Neuronal stem cell (in vitro differentiated cells): ENCODE measurements at regions not wholly inside any gene's neighbourhood (a gene's known extent, or its start where the extent isn't known, plus 50 kb on each side); places are given as distances from the start of the nearest gene placed in this dataset.

Source experiments
- DNase-seq: peaks from one replicate; pipeline ENCODE4 v3.0.0-alpha.2; 2013; ENCODE audit warnings: low spot score
- H2AFZ ChIP-seq: one replicate; pipeline ENCODE4 v1.6.1; 2013; ENCODE audit warnings: mild to moderate bottlenecking, low read length, inconsistent platforms
- H2AK5ac ChIP-seq: 2 replicates; pipeline ENCODE4 v1.6.1; 2013; ENCODE audit warnings: low read depth, mild to moderate bottlenecking, inconsistent platforms, low read length, moderate library complexity, mixed read lengths
- H2BK120ac ChIP-seq: 2 replicates; pipeline ENCODE4 v1.6.1; 2013; ENCODE audit warnings: low read depth, mild to moderate bottlenecking, inconsistent platforms, low read length, moderate library complexity, mixed read lengths
- H2BK12ac ChIP-seq: one replicate; pipeline ENCODE4 v1.6.1; 2013; ENCODE audit warnings: low read length, inconsistent platforms
- H2BK15ac ChIP-seq: 2 replicates; pipeline ENCODE4 v1.6.1; 2013; ENCODE audit warnings: mild to moderate bottlenecking, low read length, inconsistent platforms, mixed read lengths
- H2BK5ac ChIP-seq: one replicate; pipeline ENCODE4 v1.6.1; 2013; ENCODE audit warnings: inconsistent platforms, mild to moderate bottlenecking, low read length, moderate library complexity
- H3K14ac ChIP-seq: one replicate; pipeline ENCODE4 v1.6.1; 2013; ENCODE audit warnings: low read length, inconsistent platforms
- H3K18ac ChIP-seq: 2 replicates; pipeline ENCODE4 v1.6.1; 2013; ENCODE audit warnings: low read length, inconsistent platforms
- H3K23ac ChIP-seq: 2 replicates; pipeline ENCODE4 v1.6.1; 2013; ENCODE audit warnings: low read depth, mild to moderate bottlenecking, mixed read lengths, low read length, inconsistent platforms; ENCODE audit not compliant: poor library complexity
- H3K27ac ChIP-seq: replicated peaks from 3 replicates; pipeline ENCODE4 v1.5.1; 2013; ENCODE audit warnings: low read length, inconsistent platforms
- H3K27me3 ChIP-seq, 3 experiments: 2 replicates each; pipeline ENCODE4 v1.6.1; 2013; ENCODE audit warnings: low read length in 3 of 3, mild to moderate bottlenecking in 2 of 3, inconsistent platforms in 1 of 3, low read depth in 1 of 3, mixed read lengths in 1 of 3, moderate library complexity in 1 of 3; ENCODE audit not compliant: control insufficient read depth in 3 of 3, insufficient read depth in 3 of 3
- H3K36me3 ChIP-seq, 2 donors: replicated peaks in 1 of 2; 2 replicates each; pipeline ENCODE4 v1.6.1; 2013; ENCODE audit warnings: low read length in 2 of 2; ENCODE audit not compliant: control insufficient read depth in 2 of 2, insufficient read depth in 2 of 2
- H3K4ac ChIP-seq: 2 replicates; pipeline ENCODE4 v1.6.1; 2013; ENCODE audit warnings: inconsistent platforms, mild to moderate bottlenecking, low read length, moderate library complexity
- H3K4me1 ChIP-seq, 2 donors: 1 replicate in 1 of 2; 2 replicates in 1 of 2; pipeline ENCODE4 v1.6.1; 2013; ENCODE audit warnings: low read length in 2 of 2, low read depth in 1 of 2; ENCODE audit not compliant: control insufficient read depth in 2 of 2, insufficient read depth in 1 of 2
- H3K4me2 ChIP-seq: one replicate; pipeline ENCODE4 v1.6.1; 2013; ENCODE audit warnings: mild to moderate bottlenecking, low read length, inconsistent platforms; ENCODE audit not compliant: insufficient read depth, poor library complexity, severe bottlenecking
- H3K4me3 ChIP-seq, 2 donors: 2 replicates each; pipeline ENCODE4 v1.5.1; 2013; ENCODE audit warnings: low read length in 2 of 2, mild to moderate bottlenecking in 2 of 2, inconsistent platforms in 1 of 2, moderate library complexity in 1 of 2
- H3K79me1 ChIP-seq: one replicate; pipeline ENCODE4 v1.6.1; 2013; ENCODE audit warnings: low read depth, mild to moderate bottlenecking, inconsistent platforms, low read length, moderate library complexity
- H3K9ac ChIP-seq: one replicate; pipeline ENCODE4 v1.6.1; 2013; ENCODE audit warnings: mild to moderate bottlenecking, low read depth, low read length, inconsistent platforms; ENCODE audit not compliant: poor library complexity
- H3K9me3 ChIP-seq, 2 donors: replicated peaks in 1 of 2; 2 replicates each; pipeline versions ENCODE3 to v1.6.1; 2013; ENCODE audit warnings: low read length in 2 of 2, mild to moderate bottlenecking in 2 of 2, inconsistent platforms in 1 of 2, low read depth in 1 of 2, mixed read lengths in 1 of 2, moderate library complexity in 1 of 2; ENCODE audit not compliant: control insufficient read depth in 2 of 2, insufficient read depth in 1 of 2
- H4K8ac ChIP-seq: one replicate; pipeline ENCODE4 v1.6.1; 2013; ENCODE audit warnings: low read depth, mild to moderate bottlenecking, inconsistent platforms, low read length, moderate library complexity
- H4K91ac ChIP-seq: one replicate; pipeline ENCODE4 v1.6.1; 2013; ENCODE audit warnings: low read length, low read depth, mild to moderate bottlenecking, inconsistent platforms; ENCODE audit not compliant: poor library complexity
- WGBS, 2 donors: extraction: QIAGEN DNeasy Blood & Tissue Kit; methylation state at CpG; one replicate each; pipeline ENCODE4 v1.1.7; 2013; ENCODE audit warnings: missing lambda C conversion rate in 2 of 2, mixed read lengths in 1 of 2; ENCODE audit not compliant: insufficient read length in 2 of 2, insufficient replicate concordance in 1 of 2; ENCODE audit errors: extremely low coverage in 2 of 2; 5-methylcytosine and 5-hydroxymethylcytosine counted together

- WGBS, 2 donors = no CpG with 5 or more reads among the region's 8 CpGs
- Histone ChIP-seq H3K4ac (no peak overlapping the region), H3K4me3 (no peak overlapping the region), H3K79me1 (no peaks in the 10 kb centered on the region), H3K18ac (no peak overlapping the region), H2BK12ac (no peak overlapping the region), H3K4me2 (no peak overlapping the region), H3K36me3 (no peaks in the 10 kb centered on the region), H3K27me3 (peaks cover 0 to 22% (median 0%) of the 10 kb centered on the region in 3 experiments), H2BK5ac (no peak overlapping the region), H2BK120ac (no peak overlapping the region), H4K8ac (no peak overlapping the region), H2BK15ac (no peak overlapping the region), H3K9me3 (no peaks in the 10 kb centered on the region), H3K23ac (no peak overlapping the region), H4K91ac (no peak overlapping the region), H3K27ac (no peak overlapping the region), H3K9ac (no peak overlapping the region), H3K4me1 (peaks cover 0 to 2% of the 10 kb centered on the region in 2 donors), H3K14ac (no peak overlapping the region), H2AK5ac (no peak overlapping the region), H2AFZ (no peak overlapping the region)
- DNase-seq = no peak
Observed at GRCh38 chr6:159097256-159097655, 52.5 kb upstream of the TAGAP start.

- Histone ChIP-seq H3K4me1 (peaks cover 0 to 2% of the 10 kb centered on the region in 2 donors), H3K9ac (no peak overlapping the region), H2BK15ac (no peak overlapping the region), H3K23ac (no peak overlapping the region), H2AFZ (no peak overlapping the region), H3K4me2 (no peak overlapping the region), H4K91ac (no peak overlapping the region), H3K14ac (no peak overlapping the region), H2AK5ac (no peak overlapping the region), H2BK5ac (no peak overlapping the region), H2BK120ac (no peak overlapping the region), H3K79me1 (no peaks in the 10 kb centered on the region), H3K4me3 (no peak overlapping the region), H3K27ac (no peak overlapping the region), H3K4ac (no peak overlapping the region), H2BK12ac (no peak overlapping the region), H4K8ac (no peak overlapping the region), H3K36me3 (no peaks in the 10 kb centered on the region), H3K27me3 (peaks cover 0 to 24% (median 0%) of the 10 kb centered on the region in 3 experiments), H3K18ac (no peak overlapping the region), H3K9me3 (no peaks in the 10 kb centered on the region)
- DNase-seq = no peak
- no CpG with 5 or more reads among the region's 6 CpGs for WGBS, 2 donors
Observed at GRCh38 chr6:159095616-159096015, 50.8 kb upstream of the TAGAP start.

GRCh38 chr6:159094444-159095252 lies 49.9 kb upstream of the TAGAP start:
- Histone ChIP-seq H2BK12ac (no peak overlapping the region), H3K36me3 (no peaks in the 10 kb centered on the region), H3K27me3 (peaks cover 0 to 25% (median 0%) of the 10 kb centered on the region in 3 experiments), H2AK5ac (no peak overlapping the region), H2BK5ac (peak overlapping the region; percentile 57), H3K27ac (no peak overlapping the region), H4K91ac (no peak overlapping the region), H3K4me1 (peaks cover 0 to 2% of the 10 kb centered on the region in 2 donors), H3K23ac (peak overlapping the region; percentile 10), H3K4ac (no peak overlapping the region), H3K4me2 (no peak overlapping the region), H3K79me1 (no peaks in the 10 kb centered on the region), H3K14ac (no peak overlapping the region), H2BK15ac (no peak overlapping the region), H2AFZ (no peak overlapping the region), H3K4me3 (no peak overlapping the region), H3K9me3 (no peaks in the 10 kb centered on the region), H2BK120ac (no peak overlapping the region), H3K9ac (peak overlapping the region; percentile 37), H4K8ac (no peak overlapping the region), H3K18ac (peak overlapping the region; percentile 76)
- WGBS, 2 donors = no CpG with 5 or more reads among the region's 18 CpGs
- no peak for DNase-seq
